ENCODE measurements at regions not wholly inside any gene's neighbourhood (a gene's known extent, or its start where the extent isn't known, plus 50 kb on each side); places are given as distances from the start of the nearest gene placed in this dataset.
A peak's percentile ranks its signal among the peaks of the same experiment; 100 is the strongest.

GRCh38 chr3:29141197-29141917, 139.5 kb upstream of the RBMS3 start:
- intact Hi-C loops (cut with DNase I): loop anchor here (10.0 kb wide), 1 partner anchor 133 kb away; no protein-coding TSS in a partner anchor
- 43% methylated on average over 4 of the region's 4 CpGs for WGBS
- Histone ChIP-seq H3K4me3 (no peak overlapping the region), H3K36me3 (no peaks in the 10 kb centered on the region), H3K27me3 (no peaks in the 10 kb centered on the region), H3K27ac (replicated peaks in 1 of 4) (peak overlapping the region; percentile 17 to 45 (median 27)), H3K9me3 (no peaks in the 10 kb centered on the region), H3K4me1 (peaks cover 5 to 32% (median 28%) of the 10 kb centered on the region in 4 donors)
- TF ChIP-seq POLR2AphosphoS5 (IDR thresholded peaks at IDR 0.05): no peak
- no peak for TF ChIP-seq EP300 (IDR thresholded peaks at IDR 0.05)
- no peak for TF ChIP-seq POLR2A (IDR thresholded peaks at IDR 0.05; ENCODE audit: low read depth)
- TF ChIP-seq CTCF (IDR thresholded peaks at IDR 0.05): no peak
- no peak for DNase-seq (ENCODE audit: extremely low spot score)

GRCh38 chr3:29141918-29142275, 139.0 kb upstream of the RBMS3 start:
- WGBS: 68% methylated on average over 2 of the region's 2 CpGs
- TF ChIP-seq POLR2A (IDR thresholded peaks at IDR 0.05; ENCODE audit: low read depth) (no peak), EP300 (IDR thresholded peaks at IDR 0.05) (no peak), POLR2AphosphoS5 (IDR thresholded peaks at IDR 0.05) (no peak), CTCF (IDR thresholded peaks at IDR 0.05) (no peak)
- peak overlapping the region; percentile 17 to 45 (median 27) for H3K27ac ChIP-seq (replicated peaks in 1 of 4)

GRCh38 chr3:29143151-29143550, 137.7 kb upstream of the RBMS3 start:
- DNase-seq (ENCODE audit: extremely low spot score): no peak
- Histone ChIP-seq H3K9me3 (no peaks in the 10 kb centered on the region), H3K27me3 (no peaks in the 10 kb centered on the region), H3K4me3 (no peak overlapping the region), H3K36me3 (no peaks in the 10 kb centered on the region), H3K4me1 (peaks cover 5 to 32% (median 28%) of the 10 kb centered on the region in 4 donors), H3K27ac (replicated peaks in 1 of 4) (no peak overlapping the region)
- 90% methylated on average over 3 of the region's 3 CpGs for WGBS
- no peak for TF ChIP-seq POLR2AphosphoS5 (IDR thresholded peaks at IDR 0.05)
- TF ChIP-seq POLR2A (IDR thresholded peaks at IDR 0.05; ENCODE audit: low read depth): no peak
- no peak for TF ChIP-seq EP300 (IDR thresholded peaks at IDR 0.05)
- TF ChIP-seq CTCF (IDR thresholded peaks at IDR 0.05): no peak
- intact Hi-C loops (cut with DNase I): loop anchor here (10.0 kb wide), 1 partner anchor 132 kb away; no protein-coding TSS in a partner anchor

More at GRCh38 chr3:29141918-29142275, 139.0 kb upstream of the RBMS3 start:
- Histone ChIP-seq H3K36me3 (no peaks in the 10 kb centered on the region), H3K4me1 (peaks cover 5 to 32% (median 28%) of the 10 kb centered on the region in 4 donors), H3K4me3 (no peak overlapping the region), H3K27me3 (no peaks in the 10 kb centered on the region), H3K9me3 (no peaks in the 10 kb centered on the region)
- intact Hi-C loops (cut with DNase I): loop anchor here (10.0 kb wide), 1 partner anchor 133 kb away; no protein-coding TSS in a partner anchor
- DNase-seq (ENCODE audit: extremely low spot score): no peak

GRCh38 chr3:29144361-29144760, 136.5 kb upstream of the RBMS3 start:
- Histone ChIP-seq H3K27me3 (no peaks in the 10 kb centered on the region), H3K4me1 (peaks cover 5 to 32% (median 28%) of the 10 kb centered on the region in 4 donors), H3K36me3 (no peaks in the 10 kb centered on the region), H3K9me3 (no peaks in the 10 kb centered on the region), H3K27ac (replicated peaks in 1 of 4) (no peak overlapping the region), H3K4me3 (no peak overlapping the region)
- TF ChIP-seq EP300 (IDR thresholded peaks at IDR 0.05) (no peak), POLR2A (IDR thresholded peaks at IDR 0.05; ENCODE audit: low read depth) (no peak), CTCF (IDR thresholded peaks at IDR 0.05) (no peak)
- WGBS: 67% methylated on average over 3 of the region's 3 CpGs
- DNase-seq (ENCODE audit: extremely low spot score): no peak
- intact Hi-C loops (cut with DNase I): loop anchor here (10.0 kb wide), 1 partner anchor 130 kb away; no protein-coding TSS in a partner anchor

Data from esophagus muscularis mucosa (tissue), 4 donors.